ENCODE measurements at regions not wholly inside any gene's neighbourhood (a gene's known extent, or its start where the extent isn't known, plus 50 kb on each side); places are given as distances from the start of the nearest gene placed in this dataset.

GRCh38 chrX:97787311-97787710, 903.6 kb downstream of the RPA4 start:
- DNase-seq: no peak

- no peak for DNase-seq
Measured at GRCh38 chrX:97787849-97788248, 904.1 kb downstream of the RPA4 start.

- no peak for DNase-seq
Measured at GRCh38 chrX:97790850-97791249, 907.1 kb downstream of the RPA4 start.

GRCh38 chrX:97797076-97797475, 913.4 kb downstream of the RPA4 start:
- no peak for DNase-seq

GRCh38 chrX:97806238-97806637, 922.5 kb downstream of the RPA4 start:
- DNase-seq: no peak

- DNase-seq: no peak
Measured at GRCh38 chrX:97806946-97807345, 923.2 kb downstream of the RPA4 start.

GRCh38 chrX:97820170-97820569, 936.5 kb downstream of the RPA4 start:
- no peak for DNase-seq

- no peak for DNase-seq
Measured at GRCh38 chrX:97828471-97828870, 944.8 kb downstream of the RPA4 start.

GRCh38 chrX:97835969-97836368, 952.3 kb downstream of the RPA4 start:
- DNase-seq: no peak

GRCh38 chrX:97841544-97842179, 958.0 kb downstream of the RPA4 start:
- no peak for DNase-seq

GRCh38 chrX:97842468-97843199, 958.9 kb downstream of the RPA4 start:
- DNase-seq: no peak

- DNase-seq: no peak
Measured at GRCh38 chrX:97843200-97843811, 959.6 kb downstream of the RPA4 start.

GRCh38 chrX:97844161-97844560, 960.5 kb downstream of the RPA4 start:
- no peak for DNase-seq

GRCh38 chrX:97844943-97845342, 961.2 kb downstream of the RPA4 start:
- no peak for DNase-seq

GRCh38 chrX:97845451-97845850, 961.7 kb downstream of the RPA4 start:
- no peak for DNase-seq

GRCh38 chrX:97846228-97846627, 962.5 kb downstream of the RPA4 start:
- no peak for DNase-seq

GRCh38 chrX:97846718-97847237, 963.1 kb downstream of the RPA4 start:
- no peak for DNase-seq

GRCh38 chrX:97847885-97848679, 964.4 kb downstream of the RPA4 start:
- no peak for DNase-seq

- DNase-seq: no peak
Measured at GRCh38 chrX:97849951-97850350, 966.2 kb downstream of the RPA4 start.

- no peak for DNase-seq
Measured at GRCh38 chrX:97850911-97851310, 967.2 kb downstream of the RPA4 start.

- DNase-seq: no peak
Measured at GRCh38 chrX:97854086-97854485, 970.4 kb downstream of the RPA4 start.

- DNase-seq: no peak
Measured at GRCh38 chrX:97858592-97858991, 974.9 kb downstream of the RPA4 start.

- no peak for DNase-seq
Measured at GRCh38 chrX:97860226-97860625, 976.5 kb downstream of the RPA4 start.

Measured in CD4-positive, alpha-beta T cell treated with Interleukin-10 for 1 hour (primary cell).